Spinal cord (tissue), 9 donors: ENCODE measurements at regions not wholly inside any gene's neighbourhood (a gene's known extent, or its start where the extent isn't known, plus 50 kb on each side); places are given as distances from the start of the nearest gene placed in this dataset.
"Not testable (repeated sequence)": the region's sequence is repeated elsewhere in the genome, so short reads cannot be mapped to it uniquely, and the experiment has no call there.

Experiments
- DNase-seq, 6 donors: peaks; one replicate each; pipeline versions ENCODE4 v3.0.0 to v3.0.0-alpha.2; 2013 to 2015; ENCODE audit warnings: low spot score in 6 of 6, low read depth in 4 of 6
- H3K27ac ChIP-seq: one replicate; pipeline ENCODE4 v1.5.1; 2013; ENCODE audit warnings: low read depth, low read length, control low read depth
- H3K27me3 ChIP-seq: one replicate; pipeline ENCODE4 v1.6.1; 2013; ENCODE audit warnings: low read length; ENCODE audit not compliant: control insufficient read depth, insufficient read depth
- H3K36me3 ChIP-seq: one replicate; pipeline ENCODE4 v1.6.1; 2013; ENCODE audit warnings: low read length; ENCODE audit not compliant: control insufficient read depth, insufficient read depth
- H3K4me1 ChIP-seq: one replicate; pipeline ENCODE4 v1.6.1; 2013; ENCODE audit warnings: low read length; ENCODE audit not compliant: control insufficient read depth, insufficient read depth
- H3K4me3 ChIP-seq: one replicate; pipeline ENCODE4 v1.5.1; 2013; ENCODE audit warnings: low read depth, low read length, control low read depth
- H3K9me3 ChIP-seq: one replicate; pipeline ENCODE4 v1.6.1; 2013; ENCODE audit warnings: low read length; ENCODE audit not compliant: control insufficient read depth, insufficient read depth
- WGBS: methylation state at CpG from one replicate; pipeline ENCODE4 v1.1.5; 2013; ENCODE audit warnings: missing lambda C conversion rate; ENCODE audit not compliant: insufficient coverage; 5-methylcytosine and 5-hydroxymethylcytosine counted together
- donor health status: healthy.

DNA sequence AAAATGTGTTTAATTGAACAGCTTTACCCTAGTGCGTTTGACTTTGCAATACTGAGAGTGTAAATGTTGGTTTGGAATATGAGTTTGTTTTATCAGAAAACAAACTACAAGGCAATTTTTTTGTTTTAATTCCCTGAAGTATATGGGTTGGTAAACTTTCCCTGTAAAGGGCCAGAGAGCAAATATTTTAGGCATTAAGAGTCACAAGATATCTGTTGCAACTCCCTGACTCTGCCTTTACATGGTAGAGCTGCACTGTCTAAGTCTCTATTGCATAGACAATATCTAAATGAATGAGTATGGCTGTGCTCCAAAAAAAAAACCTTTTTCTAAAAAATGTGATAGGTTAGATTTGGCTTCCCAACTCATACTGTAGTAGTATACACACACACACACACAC, 115.1 kb upstream of the PBX1 start:
- H3K4me1 ChIP-seq, result no peaks in the 10 kb centered on the region
- no peaks in the 10 kb centered on the region for H3K36me3 ChIP-seq
- no peaks in the 10 kb centered on the region for H3K27me3 ChIP-seq
- DNase-seq, result no peak
- no peaks in the 10 kb centered on the region for H3K9me3 ChIP-seq
- H3K27ac ChIP-seq, result no peak overlapping the region
- no CpG with 5 or more reads among the region's 1 CpG for WGBS
- no peak overlapping the region for H3K4me3 ChIP-seq

DNA sequence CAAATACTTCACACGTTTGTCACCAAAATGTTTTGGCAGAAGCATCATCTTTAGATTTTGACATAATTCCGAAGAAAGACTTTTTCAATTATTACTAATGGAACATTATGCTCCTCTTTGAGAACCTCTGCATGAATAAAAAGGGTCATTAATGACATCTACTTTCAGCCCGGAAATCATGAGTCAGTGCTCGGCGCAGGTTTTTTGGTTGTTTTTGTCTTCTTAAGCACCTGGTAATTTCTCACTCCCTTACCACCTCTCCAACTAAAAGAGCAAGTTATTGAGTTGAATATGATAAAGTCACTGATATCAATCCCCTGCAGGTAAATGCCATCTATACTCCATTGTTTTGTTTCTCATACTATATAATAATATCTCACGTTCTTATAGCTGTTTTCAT, 113.0 kb upstream of the PBX1 start:
- no peaks in the 10 kb centered on the region for H3K36me3 ChIP-seq
- H3K9me3 ChIP-seq, result no peaks in the 10 kb centered on the region
- no peak overlapping the region for H3K27ac ChIP-seq
- no peak overlapping the region for H3K4me3 ChIP-seq
- DNase-seq, result no peak
- H3K27me3 ChIP-seq, result no peaks in the 10 kb centered on the region
- H3K4me1 ChIP-seq, result no peaks in the 10 kb centered on the region
- 100% methylated on average over 2 of the region's 6 CpGs for WGBS

DNA sequence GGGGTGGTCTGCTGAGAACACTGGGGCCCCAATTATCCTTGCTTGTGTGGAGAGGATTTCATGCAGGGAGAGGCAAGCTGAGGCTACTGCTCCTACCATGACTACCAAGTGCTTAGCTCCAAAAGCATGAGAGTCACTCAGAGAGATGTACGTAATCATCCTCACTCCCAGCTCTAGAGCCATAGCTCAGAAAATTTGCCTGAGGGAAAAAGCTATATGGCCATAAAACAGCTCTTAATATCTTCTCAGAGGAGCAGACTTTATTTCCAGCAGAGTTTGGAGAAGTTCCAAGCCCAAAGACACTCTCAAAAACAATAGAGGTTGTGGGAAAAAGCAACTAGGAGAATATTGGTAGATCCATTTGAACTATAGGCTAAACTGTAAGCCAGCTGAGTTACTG, 106.4 kb upstream of the PBX1 start:
- no peak overlapping the region for H3K4me3 ChIP-seq
- 75% methylated on average over 1 of the region's 1 CpG for WGBS
- DNase-seq, result peak in 1 of 6 donors; percentile 14
- H3K36me3 ChIP-seq, result no peaks in the 10 kb centered on the region
- no peaks in the 10 kb centered on the region for H3K27me3 ChIP-seq
- H3K27ac ChIP-seq, result no peak overlapping the region
- no peaks in the 10 kb centered on the region for H3K4me1 ChIP-seq
- H3K9me3 ChIP-seq, result peaks cover 4% of the 10 kb centered on the region

DNA sequence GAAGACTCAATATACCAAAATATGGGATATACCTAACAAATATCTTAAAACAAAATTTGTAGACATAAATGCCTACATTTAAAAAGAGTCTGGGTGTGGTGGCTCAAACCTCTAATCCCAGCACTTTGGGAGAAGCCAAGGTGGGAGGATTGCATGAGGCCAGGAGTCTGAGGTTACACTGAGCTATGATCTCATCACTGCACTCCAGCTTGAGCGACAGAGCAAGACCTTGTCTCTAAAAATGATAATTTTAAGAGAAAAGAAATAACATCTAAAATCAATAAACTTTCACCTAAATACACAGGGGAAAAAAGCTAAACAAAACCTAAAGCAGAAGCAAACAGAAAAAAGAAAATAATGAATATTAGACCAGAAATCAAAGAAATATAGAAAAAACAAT, 102.7 kb upstream of the PBX1 start:
- Histone ChIP-seq H3K27ac (no peak overlapping the region), H3K4me3 (no peak overlapping the region), H3K27me3 (no peaks in the 10 kb centered on the region), H3K4me1 (no peaks in the 10 kb centered on the region), H3K9me3 (peaks cover 4% of the 10 kb centered on the region), H3K36me3 (no peaks in the 10 kb centered on the region)
- no peak for DNase-seq
- no CpG with 5 or more reads among the region's 1 CpG for WGBS

DNA sequence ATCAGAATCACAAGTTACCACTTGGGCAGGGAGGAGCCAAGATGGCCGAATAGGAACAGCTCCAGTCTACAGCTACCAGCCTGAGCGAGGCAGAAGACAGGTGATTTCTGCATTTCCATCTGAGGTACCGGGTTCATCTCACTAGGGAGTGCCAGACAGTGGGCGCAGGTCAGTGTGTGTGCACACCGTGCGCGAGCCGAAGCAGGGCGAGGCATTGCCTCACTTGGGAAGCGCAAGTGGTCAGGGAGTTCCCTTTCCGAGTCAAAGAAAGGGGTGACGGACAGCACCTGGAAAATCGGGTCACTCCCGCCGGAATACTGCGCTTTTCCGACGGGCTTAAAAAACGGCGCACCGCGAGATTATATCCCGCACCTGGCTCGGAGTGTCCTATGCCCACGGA, 99.8 kb upstream of the PBX1 start:
- not testable (repeated sequence) for H3K27me3 ChIP-seq, H3K4me1 ChIP-seq, H3K9me3 ChIP-seq, H3K4me3 ChIP-seq, H3K27ac ChIP-seq, DNase-seq, H3K36me3 ChIP-seq
- 97% methylated on average over 15 of the region's 25 CpGs for WGBS

DNA sequence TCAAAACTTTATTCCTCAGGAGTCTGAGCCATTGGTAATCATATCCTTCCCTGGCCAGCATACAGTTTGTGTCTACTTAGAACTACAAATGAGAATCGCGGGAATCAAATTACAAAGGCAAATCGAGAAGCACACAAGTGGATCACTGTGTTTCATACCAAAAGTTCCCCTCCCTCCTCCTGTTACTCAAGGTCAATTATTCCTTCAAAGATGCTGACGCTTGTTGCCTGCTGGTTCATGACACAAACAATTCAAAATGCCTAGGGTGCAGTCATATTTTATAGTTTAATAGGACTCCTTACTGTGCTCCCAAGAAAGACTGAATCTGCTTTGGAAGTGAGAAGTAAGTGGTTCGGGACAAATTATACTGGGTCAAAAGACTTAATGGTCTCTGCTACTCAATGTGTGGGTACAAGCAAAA, 93.0 kb upstream of the PBX1 start:
- H3K27me3 ChIP-seq, result no peaks in the 10 kb centered on the region
- no peak overlapping the region for H3K27ac ChIP-seq
- no peak overlapping the region for H3K4me3 ChIP-seq
- DNase-seq, result no peak
- no peaks in the 10 kb centered on the region for H3K36me3 ChIP-seq
- no peaks in the 10 kb centered on the region for H3K9me3 ChIP-seq
- 72% methylated on average over 3 of the region's 5 CpGs for WGBS
- no peaks in the 10 kb centered on the region for H3K4me1 ChIP-seq

DNA sequence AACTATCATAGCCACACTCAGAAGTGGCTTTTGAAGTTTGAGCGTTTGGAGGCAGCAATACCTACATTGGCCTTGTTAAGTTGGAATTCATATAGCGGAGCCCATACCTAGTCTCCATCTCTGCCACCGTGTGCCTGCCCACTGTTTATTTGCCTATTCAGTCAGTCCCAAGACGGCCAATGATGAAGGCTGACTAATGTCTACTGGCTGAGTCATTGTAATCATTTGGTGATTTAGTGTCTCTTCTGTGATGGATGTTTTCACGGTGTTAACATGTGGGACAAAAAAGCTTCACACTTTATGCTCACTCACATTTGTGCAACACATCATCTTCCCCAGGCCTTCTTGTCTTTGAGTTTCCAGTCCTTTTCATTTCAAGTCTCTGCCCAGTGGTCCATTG, 92.6 kb upstream of the PBX1 start:
- no peak overlapping the region for H3K27ac ChIP-seq
- H3K9me3 ChIP-seq, result no peaks in the 10 kb centered on the region
- H3K4me3 ChIP-seq, result no peak overlapping the region
- no peak for DNase-seq
- H3K4me1 ChIP-seq, result no peaks in the 10 kb centered on the region
- H3K36me3 ChIP-seq, result no peaks in the 10 kb centered on the region
- 81% methylated on average over 2 of the region's 5 CpGs for WGBS
- H3K27me3 ChIP-seq, result no peaks in the 10 kb centered on the region

DNA sequence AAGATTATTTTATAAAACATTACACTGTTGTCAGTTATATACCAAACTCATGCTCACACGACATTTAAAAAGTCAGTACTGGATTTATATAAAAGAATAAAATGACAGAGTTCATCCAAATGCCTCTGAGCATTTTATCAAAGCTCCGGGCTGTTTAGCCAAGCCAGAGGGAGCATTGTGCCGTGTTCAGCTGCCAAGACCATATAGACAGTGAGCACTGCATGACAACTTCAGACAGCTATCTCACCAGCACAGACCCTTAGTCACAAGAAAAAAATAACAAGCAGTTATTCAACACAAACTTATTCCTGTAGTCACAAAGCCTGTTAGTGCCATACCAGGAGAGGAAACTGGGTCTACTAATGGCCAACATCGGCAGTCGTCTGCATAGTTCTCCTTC, 88.0 kb upstream of the PBX1 start:
- WGBS, result 75% methylated on average over 4 of the region's 5 CpGs

DNA sequence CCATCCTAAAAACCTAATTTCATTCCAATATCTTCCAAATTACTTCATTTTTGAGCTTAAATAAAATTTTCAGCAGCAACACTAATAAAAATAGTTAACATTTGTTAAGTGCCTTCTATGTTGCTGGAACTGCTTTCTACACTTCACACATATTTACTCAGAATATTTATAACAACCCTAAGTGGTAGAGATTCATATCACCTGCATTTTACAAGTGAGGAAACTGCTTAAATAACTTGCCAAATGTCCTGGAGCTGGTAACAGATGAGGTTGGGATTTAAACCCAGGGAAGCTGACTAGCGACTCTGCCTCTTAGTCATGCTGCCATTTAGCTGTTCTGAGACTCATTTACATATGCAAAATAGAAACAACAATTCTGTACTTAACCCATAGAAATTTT, 86.1 kb upstream of the PBX1 start:
- H3K4me1 ChIP-seq, result no peaks in the 10 kb centered on the region
- H3K27ac ChIP-seq, result no peak overlapping the region
- no peaks in the 10 kb centered on the region for H3K27me3 ChIP-seq
- DNase-seq, result no peak
- no peaks in the 10 kb centered on the region for H3K36me3 ChIP-seq
- no peak overlapping the region for H3K4me3 ChIP-seq
- no peaks in the 10 kb centered on the region for H3K9me3 ChIP-seq
- no CpG with 5 or more reads among the region's 1 CpG for WGBS

More for the DNA sequence above, 88.0 kb upstream of the PBX1 start:
- H3K36me3 ChIP-seq, result no peaks in the 10 kb centered on the region
- no peaks in the 10 kb centered on the region for H3K4me1 ChIP-seq
- H3K9me3 ChIP-seq, result no peaks in the 10 kb centered on the region
- H3K4me3 ChIP-seq, result no peak overlapping the region
- H3K27ac ChIP-seq, result no peak overlapping the region
- H3K27me3 ChIP-seq, result no peaks in the 10 kb centered on the region
- no peak for DNase-seq

DNA sequence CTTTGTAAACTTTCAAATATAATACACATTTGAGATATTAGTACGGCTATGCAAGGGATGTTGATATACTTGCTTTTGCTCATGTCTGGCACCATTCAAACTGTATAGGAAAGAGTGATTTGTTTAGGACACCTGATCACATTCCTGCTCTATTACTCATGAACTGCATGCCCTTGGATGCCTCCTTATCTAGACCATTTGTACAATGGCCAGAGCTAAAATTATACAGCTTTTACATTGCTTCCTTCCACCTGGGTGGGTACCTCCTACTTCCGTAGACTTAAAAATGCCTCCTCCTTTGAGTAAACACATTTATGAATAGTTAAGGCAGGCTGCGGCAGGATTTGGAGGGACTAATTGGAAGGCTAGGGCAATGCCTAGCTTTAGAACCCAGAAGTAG, 85.4 kb upstream of the PBX1 start:
- Histone ChIP-seq H3K4me1 (no peaks in the 10 kb centered on the region), H3K4me3 (no peak overlapping the region), H3K9me3 (no peaks in the 10 kb centered on the region), H3K27me3 (no peaks in the 10 kb centered on the region), H3K36me3 (no peaks in the 10 kb centered on the region), H3K27ac (no peak overlapping the region)
- WGBS, result no CpG with 5 or more reads among the region's 3 CpGs
- DNase-seq, result no peak
